ENCODE measurements at regions not wholly inside any gene's neighbourhood (a gene's known extent, or its start where the extent isn't known, plus 50 kb on each side); places are given as distances from the start of the nearest gene placed in this dataset.
A peak's percentile ranks its signal among the peaks of the same experiment; 100 is the strongest.
"Not testable (repeated sequence)": the region's sequence is repeated elsewhere in the genome, so short reads cannot be mapped to it uniquely, and the experiment has no call there.

- H3K4me3 Mint-ChIP-seq = no peak overlapping the region
- ATAC-seq = no peak
Measured at GRCh38 chr1:25012966-25013962, 83.2 kb upstream of the RUNX3 start.

GRCh38 chr1:25011943-25012638, 82.0 kb upstream of the RUNX3 start:
- peak overlapping the region; percentile 10 to 68 for H3K4me3 Mint-ChIP-seq
- no peaks in the 10 kb centered on the region for H3K27me3 Mint-ChIP-seq
- DNase-seq (peak; percentile 29 to 38), ATAC-seq (peak; percentile 76)
- H3K9me3 Mint-ChIP-seq = peaks cover 0 to 9% of the 10 kb centered on the region in 2 donors
- peak overlapping the region in 1 of 2 donors; percentile 91 for H3K27ac Mint-ChIP-seq
- peaks cover 84% of the 10 kb centered on the region for H3K4me1 Mint-ChIP-seq

More at GRCh38 chr1:25012966-25013962, 83.2 kb upstream of the RUNX3 start:
- H3K9me3 Mint-ChIP-seq = peaks cover 0 to 9% of the 10 kb centered on the region in 2 donors
- no peak for DNase-seq
- peaks cover 84% of the 10 kb centered on the region for H3K4me1 Mint-ChIP-seq
- H3K27me3 Mint-ChIP-seq = no peaks in the 10 kb centered on the region
- H3K27ac Mint-ChIP-seq = no peak overlapping the region

- Mint-ChIP-seq H3K27me3 (no peaks in the 10 kb centered on the region), H3K4me1 (peaks cover 87% of the 10 kb centered on the region), H3K9me3 (peaks cover 0 to 9% of the 10 kb centered on the region in 2 donors), H3K4me3 (no peak overlapping the region), H3K27ac (no peak overlapping the region)
- no peak for ATAC-seq
- DNase-seq = no peak
Measured at GRCh38 chr1:25011275-25011674, 81.2 kb upstream of the RUNX3 start.

- peaks cover 0 to 9% of the 10 kb centered on the region in 2 donors for H3K9me3 Mint-ChIP-seq
- DNase-seq (peak; percentile 34 to 66), ATAC-seq (peak; percentile 89)
- no peaks in the 10 kb centered on the region for H3K27me3 Mint-ChIP-seq
- H3K27ac Mint-ChIP-seq = peak overlapping the region in 1 of 2 donors; percentile 40
- H3K4me3 Mint-ChIP-seq = peak overlapping the region in 1 of 2 donors; percentile 15
- peaks cover 90% of the 10 kb centered on the region for H3K4me1 Mint-ChIP-seq
Measured at GRCh38 chr1:25009671-25010262, 79.7 kb upstream of the RUNX3 start.

- H3K4me3 Mint-ChIP-seq = no peak overlapping the region
- peaks cover 100% of the 10 kb centered on the region for H3K4me1 Mint-ChIP-seq
- H3K9me3 Mint-ChIP-seq = peaks cover 0 to 9% of the 10 kb centered on the region in 2 donors
- DNase-seq = no peak
- ATAC-seq = no peak
- no peak overlapping the region for H3K27ac Mint-ChIP-seq
- no peaks in the 10 kb centered on the region for H3K27me3 Mint-ChIP-seq
Measured at GRCh38 chr1:25008192-25008485, 78.1 kb upstream of the RUNX3 start.

- DNase-seq, H3K27me3 Mint-ChIP-seq, ATAC-seq, H3K9me3 Mint-ChIP-seq: not testable (repeated sequence)
- H3K4me3 Mint-ChIP-seq = peak overlapping the region in 1 of 2 donors; percentile 7
- peaks cover 100% of the 10 kb centered on the region for H3K4me1 Mint-ChIP-seq
- peak overlapping the region; percentile 65 to 71 for H3K27ac Mint-ChIP-seq
Measured at GRCh38 chr1:25007390-25008191, 77.5 kb upstream of the RUNX3 start.

GRCh38 chr1:25006770-25007169, 76.7 kb upstream of the RUNX3 start:
- Mint-ChIP-seq H3K9me3 (peaks cover 0 to 9% of the 10 kb centered on the region in 2 donors), H3K27ac (peak overlapping the region; percentile 29 to 69), H3K4me3 (peak overlapping the region; percentile 1 to 7), H3K27me3 (no peaks in the 10 kb centered on the region), H3K4me1 (peaks cover 92% of the 10 kb centered on the region)
- DNase-seq = no peak
- no peak for ATAC-seq

GRCh38 chr1:25004355-25004754, 74.3 kb upstream of the RUNX3 start:
- DNase-seq (no peak), ATAC-seq (no peak)
- no peaks in the 10 kb centered on the region for H3K27me3 Mint-ChIP-seq
- H3K9me3 Mint-ChIP-seq = peaks cover 0 to 6% of the 10 kb centered on the region in 2 donors
- H3K4me1 Mint-ChIP-seq = peaks cover 91% of the 10 kb centered on the region
- peak overlapping the region; percentile 7 to 61 for H3K27ac Mint-ChIP-seq
- H3K4me3 Mint-ChIP-seq = peak overlapping the region; percentile 57 to 64

GRCh38 chr1:25003457-25004190, 73.5 kb upstream of the RUNX3 start:
- Mint-ChIP-seq H3K27me3 (no peaks in the 10 kb centered on the region), H3K9me3 (peaks cover 0 to 6% of the 10 kb centered on the region in 2 donors), H3K4me1 (peaks cover 91% of the 10 kb centered on the region), H3K4me3 (peak overlapping the region; percentile 64 to 66), H3K27ac (peak overlapping the region; percentile 61 to 94)
- peak; percentile 67 for ATAC-seq
- DNase-seq = peak in 1 of 2 donors; percentile 48

GRCh38 chr1:25003000-25003399, 72.9 kb upstream of the RUNX3 start:
- Mint-ChIP-seq H3K9me3 (peaks cover 0 to 6% of the 10 kb centered on the region in 2 donors), H3K27me3 (no peaks in the 10 kb centered on the region), H3K4me1 (peaks cover 91% of the 10 kb centered on the region), H3K27ac (peak overlapping the region; percentile 22 to 94), H3K4me3 (peak overlapping the region in 1 of 2 donors; percentile 66)
- ATAC-seq (no peak), DNase-seq (no peak)

- Mint-ChIP-seq H3K27ac (peak overlapping the region; percentile 92 to 93), H3K27me3 (no peaks in the 10 kb centered on the region), H3K4me1 (peaks cover 91% of the 10 kb centered on the region), H3K9me3 (peaks cover 10 to 16% of the 10 kb centered on the region in 2 donors), H3K4me3 (peak overlapping the region; percentile 66 to 76)
- ATAC-seq = peak; percentile 59
- peak; percentile 41 to 80 for DNase-seq
Measured at GRCh38 chr1:25001125-25001915, 71.2 kb upstream of the RUNX3 start.

GRCh38 chr1:24999906-25000305, 69.8 kb upstream of the RUNX3 start:
- DNase-seq = no peak
- no peak for ATAC-seq
- Mint-ChIP-seq H3K27me3 (no peaks in the 10 kb centered on the region), H3K4me1 (peaks cover 91% of the 10 kb centered on the region), H3K9me3 (peaks cover 10 to 17% of the 10 kb centered on the region in 2 donors), H3K4me3 (peak overlapping the region; percentile 23 to 26), H3K27ac (peak overlapping the region; percentile 38 to 50)

- ATAC-seq = no peak
- peaks cover 91% of the 10 kb centered on the region for H3K4me1 Mint-ChIP-seq
- H3K9me3 Mint-ChIP-seq = peaks cover 10 to 17% of the 10 kb centered on the region in 2 donors
- no peak for DNase-seq
- H3K4me3 Mint-ChIP-seq = peak overlapping the region in 1 of 2 donors; percentile 23
- no peaks in the 10 kb centered on the region for H3K27me3 Mint-ChIP-seq
- H3K27ac Mint-ChIP-seq = peak overlapping the region; percentile 44 to 50
Measured at GRCh38 chr1:24999426-24999825, 69.3 kb upstream of the RUNX3 start.
